Activated T-cell treated with anti-CD3 and anti-CD28 coated beads, Interleukin-2, amount 50 U/mL, for 1 hour (primary cell): ENCODE measurements at regions not wholly inside any gene's neighbourhood (a gene's known extent, or its start where the extent isn't known, plus 50 kb on each side); places are given as distances from the start of the nearest gene placed in this dataset.
"Not testable (repeated sequence)": the region's sequence is repeated elsewhere in the genome, so short reads cannot be mapped to it uniquely, and the experiment has no call there.

Experiments used
- DNase-seq: peaks from one replicate; pipeline ENCODE4 v3.0.0-alpha.2; 2020

GRCh38 chr14:41549821-41550607 lies 56.7 kb upstream of the LRFN5 start:
- no peak for DNase-seq

DNA sequence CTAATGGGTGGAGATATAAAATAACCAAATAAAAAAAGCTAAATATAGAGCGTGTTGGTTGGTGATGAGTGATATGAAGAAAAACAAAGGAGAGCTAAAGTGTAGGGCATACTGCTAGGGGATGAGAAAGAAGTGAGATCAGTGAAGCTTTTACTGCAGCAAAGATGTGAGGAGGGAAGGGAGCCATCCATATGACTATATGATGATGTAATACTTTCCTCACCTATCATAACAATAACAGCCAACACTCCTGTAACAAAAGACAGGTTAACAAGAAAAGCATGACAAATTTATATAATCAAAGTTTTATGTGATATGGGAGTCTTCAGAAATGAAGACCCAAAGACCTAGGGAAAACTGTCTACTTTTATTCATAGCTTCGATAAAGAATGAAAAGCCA lies 57.4 kb upstream of the LRFN5 start:
- DNase-seq = no peak

- no peak for DNase-seq
Observed at GRCh38 chr14:41548666-41549065, 58.0 kb upstream of the LRFN5 start.

DNA sequence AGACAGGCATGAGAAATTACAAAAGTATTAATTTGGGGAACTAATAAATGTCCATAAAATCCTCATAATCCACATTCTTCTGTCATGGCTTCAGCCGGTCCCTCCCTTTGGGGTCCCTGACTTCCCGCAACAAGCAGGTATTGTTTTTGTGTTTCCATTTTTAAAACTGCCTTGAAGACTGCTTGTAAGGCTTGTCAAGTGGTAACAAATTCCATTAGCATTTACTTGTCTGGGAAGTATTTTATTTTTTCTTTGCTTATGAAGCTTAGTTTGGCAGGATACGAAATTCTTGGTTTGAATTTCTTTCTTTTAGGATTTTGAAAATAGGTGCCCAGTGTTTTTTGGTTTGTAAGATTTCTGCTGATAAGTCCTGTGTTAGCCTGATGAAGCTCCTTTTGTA lies 65.3 kb upstream of the LRFN5 start:
- no peak for DNase-seq

DNA sequence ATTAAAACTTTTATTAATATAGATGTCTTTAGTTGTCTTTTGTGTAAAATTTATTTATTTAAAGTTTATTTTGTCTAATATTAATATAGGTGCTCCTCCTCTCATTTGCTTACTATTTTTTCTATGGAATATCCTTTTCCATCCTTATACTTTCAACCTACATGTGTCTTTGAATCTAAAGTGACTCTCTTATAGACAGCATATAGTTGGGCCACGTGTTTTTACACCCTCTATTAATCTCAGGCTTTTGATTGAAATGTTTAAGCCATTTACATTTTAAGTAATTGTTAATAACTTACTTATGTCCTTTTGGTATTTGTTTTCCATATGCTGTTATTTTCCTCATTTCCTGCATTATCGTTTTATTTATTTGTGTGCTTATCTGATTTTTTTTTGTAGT lies 74.4 kb upstream of the LRFN5 start:
- no peak for DNase-seq

DNA sequence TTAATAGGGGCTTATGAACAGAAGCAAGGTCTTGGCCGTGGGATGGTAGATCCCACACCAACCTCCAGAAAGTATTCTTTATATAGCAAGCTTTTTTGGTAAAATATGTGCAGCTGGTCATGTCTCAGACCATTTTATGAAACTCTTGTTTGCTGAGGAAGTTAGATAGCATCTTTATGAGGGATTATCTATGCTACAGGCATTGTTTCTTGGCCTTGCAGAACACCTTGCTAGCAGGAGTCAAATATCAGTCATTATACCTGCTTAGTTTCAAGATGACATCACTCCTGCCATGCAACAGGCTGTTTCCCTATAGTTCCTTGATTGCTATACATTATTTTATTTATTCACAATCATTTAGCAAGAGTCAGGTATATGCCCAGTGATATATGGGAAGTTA lies 84.8 kb upstream of the LRFN5 start:
- no peak for DNase-seq

DNA sequence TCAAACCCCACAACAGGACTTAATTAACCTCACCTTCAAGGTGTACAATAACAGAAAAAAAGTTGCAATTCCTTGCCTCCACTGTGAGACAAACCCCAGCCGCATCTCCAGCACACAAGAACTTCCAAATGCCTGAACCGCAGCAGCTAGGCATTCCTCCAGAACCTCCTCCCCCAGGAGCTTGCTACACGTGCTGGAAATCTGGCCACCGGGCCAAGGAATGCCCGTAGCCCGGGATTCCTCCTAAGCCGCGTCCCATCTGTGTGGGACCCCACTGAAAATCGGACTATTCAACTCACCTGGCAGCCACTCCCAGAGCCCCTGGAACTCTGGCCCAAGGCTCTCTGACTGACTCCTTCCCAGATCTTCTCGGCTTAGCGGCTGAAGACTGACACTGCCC lies 88.6 kb upstream of the LRFN5 start:
- DNase-seq = not testable (repeated sequence)

- DNase-seq = no peak
Observed at GRCh38 chr14:41506552-41506951, 100.1 kb upstream of the LRFN5 start.

- no peak for DNase-seq
Observed at GRCh38 chr14:41505491-41505890, 101.2 kb upstream of the LRFN5 start.

GRCh38 chr14:41498959-41499358 lies 107.7 kb upstream of the LRFN5 start:
- no peak for DNase-seq

- DNase-seq = no peak
Observed at GRCh38 chr14:41490323-41490722, 116.4 kb upstream of the LRFN5 start.

GRCh38 chr14:41489315-41489972 lies 117.2 kb upstream of the LRFN5 start:
- DNase-seq = no peak

- DNase-seq = no peak
Observed at GRCh38 chr14:41488401-41488800, 118.3 kb upstream of the LRFN5 start.

- no peak for DNase-seq
Observed at GRCh38 chr14:41482861-41483260, 123.8 kb upstream of the LRFN5 start.

DNA sequence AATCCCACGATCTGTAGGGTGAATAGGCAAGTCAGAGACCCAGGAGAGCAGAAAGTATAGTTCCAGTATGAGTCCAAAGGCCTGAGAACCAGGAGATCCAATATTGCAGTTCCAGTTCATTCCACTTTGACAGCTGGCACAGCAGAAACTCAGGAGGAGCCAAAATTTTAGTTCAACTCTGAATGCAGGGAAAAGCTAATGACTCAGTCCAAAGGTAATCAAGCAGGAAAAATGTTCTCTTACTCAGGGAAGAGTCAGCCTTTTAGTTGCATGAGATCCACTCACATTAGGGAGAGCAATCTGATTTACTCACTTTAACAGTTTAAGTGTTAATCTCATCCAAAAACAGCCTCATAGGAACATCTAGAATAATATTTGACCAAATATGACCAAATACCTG lies 130.2 kb upstream of the LRFN5 start:
- no peak for DNase-seq

- no peak for DNase-seq
Observed at GRCh38 chr14:41461380-41461779, 145.3 kb upstream of the LRFN5 start.

- DNase-seq = no peak
Observed at GRCh38 chr14:41457393-41457792, 149.3 kb upstream of the LRFN5 start.

GRCh38 chr14:41449066-41449465 lies 157.6 kb upstream of the LRFN5 start:
- no peak for DNase-seq

DNA sequence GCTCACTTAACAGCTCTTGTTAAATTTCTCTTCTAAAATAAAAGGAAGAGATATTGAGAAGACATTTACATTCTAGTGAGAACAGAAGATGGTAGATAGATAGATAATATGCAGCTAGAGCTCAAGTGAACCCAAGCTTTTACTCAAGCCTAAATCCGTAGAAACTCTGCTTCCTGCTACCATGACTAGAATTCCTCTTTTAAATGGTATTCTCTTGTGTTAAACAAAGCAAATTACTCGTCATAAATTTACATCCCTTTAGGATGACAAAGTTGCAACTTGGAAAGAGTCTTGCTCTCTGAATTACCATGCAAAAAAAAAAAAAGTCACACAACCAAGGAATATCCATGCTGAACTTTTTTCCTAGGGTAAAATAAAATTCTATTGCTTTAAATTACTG lies 160.7 kb upstream of the LRFN5 start:
- no peak for DNase-seq

GRCh38 chr14:41423503-41423902 lies 183.2 kb upstream of the LRFN5 start:
- no peak for DNase-seq

GRCh38 chr14:41421308-41421707 lies 185.4 kb upstream of the LRFN5 start:
- DNase-seq = not testable (repeated sequence)

DNA sequence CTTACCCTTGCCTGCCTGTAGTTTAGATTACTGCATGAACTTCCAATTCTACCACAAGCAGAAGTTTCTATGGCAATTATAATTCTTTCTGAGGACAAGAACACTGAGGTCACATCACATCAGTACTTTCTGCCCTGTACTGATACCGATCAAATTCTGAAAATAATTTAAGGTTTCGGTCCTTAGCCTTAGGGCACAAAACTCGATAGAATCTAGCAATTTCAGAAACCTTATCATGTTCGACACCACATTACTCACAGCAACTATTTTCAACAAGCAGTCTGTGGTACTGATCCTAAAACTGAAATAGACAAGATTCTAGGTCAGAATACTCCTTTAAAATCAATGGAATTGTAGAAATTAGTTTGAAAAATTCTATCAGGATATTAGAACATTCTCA lies 187.0 kb upstream of the LRFN5 start:
- no peak for DNase-seq

- DNase-seq = no peak
Observed at GRCh38 chr14:41418851-41419250, 187.8 kb upstream of the LRFN5 start.

GRCh38 chr14:41409806-41410205 lies 196.9 kb upstream of the LRFN5 start:
- DNase-seq = no peak

GRCh38 chr14:41404126-41404525 lies 202.6 kb upstream of the LRFN5 start:
- no peak for DNase-seq
